K562 (cell line): ENCODE measurements at regions not wholly inside any gene's neighbourhood (a gene's known extent, or its start where the extent isn't known, plus 50 kb on each side); places are given as distances from the start of the nearest gene placed in this dataset.

Experiments used
- ATAC-seq: fragments of 200-7000 bp; cut with Tn5 transposase; 3 replicates; pipeline ENCODE4 v1.9.1; 2020; ENCODE audit warnings: moderate library complexity
- BruUV-seq: library from RNA; stranded (reverse); fragments of 400-500 nt; replicated peaks from 2 replicates; lab custom pipeline; 2021; lab: Mats Ljungman, UMichigan
- CTCF ChIA-PET: fragments of 300-600 bp; formaldehyde crosslinking; extraction: SDS; loops from one replicate; lab custom pipeline; 2021; ENCODE audit warnings: low intra/inter-chr PET ratio; lab: Yijun Ruan, JAX
- POLR2A ChIA-PET: fragments of 300-600, 350-650 bp; sonication (Branson Sonifier 250); formaldehyde crosslinking; extraction: SDS; loops from one replicate; lab custom pipeline; 2021; ENCODE audit warnings: antibody characterized with exemption, inconsistent platforms; lab: Yijun Ruan, JAX
- DNase-seq, 4 experiments: peaks; one replicate each; pipeline versions ENCODE4 v3.0.0 to v3.0.0-alpha.2; 2011 to 2018; ENCODE audit warnings: low spot score in 3 of 4, mixed read lengths in 3 of 4; ENCODE audit errors: extremely low read depth in 1 of 4
- FAIRE-seq: peaks from 2 replicates; lab custom pipeline; 2011; peaks lifted over from hg19 to GRCh38; lab: Jason Lieb, UNC
- H2AFZ ChIP-seq: 2 replicates; pipeline ENCODE4 v1.6.0; 2011; ENCODE audit warnings: low read depth, low read length, control low read depth, inconsistent platforms
- H3K27ac ChIP-seq: fragments of 200-600 bp; 3 replicates; pipeline ENCODE4 v1.8.0; 2011; ENCODE audit warnings: low read depth, mild to moderate bottlenecking, control low read depth, inconsistent platforms, low read length, moderate library complexity, mixed read lengths; ENCODE audit errors: extremely low read depth
- H3K27me3 ChIP-seq, 2 experiments: fragments of 300-600 bp in 1 of 2; 2 replicates in 1 of 2; 3 replicates in 1 of 2; pipeline versions ENCODE4 v1.6.0 to v1.8.0; 2011; ENCODE audit warnings: inconsistent platforms in 2 of 2, low read length in 2 of 2, mild to moderate bottlenecking in 1 of 2, mixed read lengths in 1 of 2, moderate library complexity in 1 of 2; ENCODE audit not compliant: control insufficient read depth in 2 of 2, insufficient read depth in 2 of 2
- H3K36me3 ChIP-seq: fragments of 300-600 bp; 3 replicates; pipeline ENCODE4 v1.8.0; 2011; ENCODE audit warnings: mild to moderate bottlenecking, low read length, inconsistent platforms; ENCODE audit not compliant: control insufficient read depth, insufficient read depth
- H3K4me1 ChIP-seq, 2 experiments: fragments of 200-600 bp in 1 of 2; replicated peaks in 1 of 2; 2 replicates in 1 of 2; 3 replicates in 1 of 2; pipeline versions ENCODE4 v1.5.1 to v1.8.0; 2011; ENCODE audit warnings: inconsistent platforms in 2 of 2, low read length in 2 of 2, mild to moderate bottlenecking in 1 of 2, mixed read lengths in 1 of 2, moderate library complexity in 1 of 2; ENCODE audit not compliant: control insufficient read depth in 2 of 2, insufficient read depth in 2 of 2
- H3K4me2 ChIP-seq: 2 replicates; pipeline ENCODE4 v1.6.1; 2011; ENCODE audit warnings: low read length, control low read depth, inconsistent platforms, mixed read lengths; ENCODE audit not compliant: insufficient read depth
- H3K4me3 ChIP-seq: fragments of 200-600 bp; sonication (generic), shearing (Covaris generic); 2 replicates; pipeline ENCODE4 v1.5.1; 2016; ENCODE audit warnings: control low read depth, inconsistent platforms
- H3K79me2 ChIP-seq: fragments of 200-600 bp; 3 replicates; pipeline ENCODE4 v1.8.0; 2011; ENCODE audit warnings: low read length, inconsistent platforms; ENCODE audit not compliant: control insufficient read depth, insufficient read depth
- H3K9ac ChIP-seq, 2 experiments: 2 replicates each; pipeline versions ENCODE4 v1.6.0 to v1.6.1; 2011; ENCODE audit warnings: low read depth in 2 of 2, low read length in 2 of 2, control low read depth in 1 of 2, inconsistent platforms in 1 of 2, mild to moderate bottlenecking in 1 of 2, mixed read lengths in 1 of 2; ENCODE audit not compliant: insufficient read depth in 1 of 2
- H3K9me1 ChIP-seq: one replicate; pipeline ENCODE4 v1.6.0; 2011; ENCODE audit warnings: inconsistent platforms, mild to moderate bottlenecking, low read length, moderate library complexity; ENCODE audit not compliant: control insufficient read depth, insufficient read depth
- H3K9me3 ChIP-seq: replicated peaks from 2 replicates; pipeline ENCODE4 v1.5.1; 2011; ENCODE audit warnings: low read depth, low read length, inconsistent platforms; ENCODE audit not compliant: control insufficient read depth, insufficient read depth
- H4K20me1 ChIP-seq: replicated peaks from 2 replicates; pipeline ENCODE4 v1.6.1; 2011; ENCODE audit warnings: low read length, inconsistent platforms, mixed read lengths; ENCODE audit not compliant: control insufficient read depth, insufficient read depth
- CBX2 ChIP-seq: fragments of 200-600 bp; sonication (generic); IDR thresholded peaks from one replicate; pipeline ENCODE4 v1.6.1; 2012; ENCODE audit warnings: mild to moderate bottlenecking, low read length, inconsistent platforms; ENCODE audit not compliant: insufficient read depth, poor library complexity, severe bottlenecking
- RBM25 ChIP-seq: fragments of 200-400 bp; formaldehyde crosslinking; IDR thresholded peaks from 2 replicates; pipeline ENCODE4 v1.6.1; 2018; ENCODE audit warnings: low read length, low read depth, moderate library complexity; ENCODE audit not compliant: severe bottlenecking
- ZNF121 ChIP-seq: sonication (generic); formaldehyde crosslinking; conservative IDR thresholded peaks from 2 replicates; pipeline ENCODE4 v1.8.0; 2022; ENCODE audit warnings: missing genetic modification reagents
- WGBS: fragments of 100-300 bp; shearing (Covaris generic); methylation state at CpG from one replicate; pipeline ENCODE4 v1.1.6; 2016; ENCODE audit warnings: low coverage, mixed read lengths; ENCODE audit not compliant: insufficient coverage; ENCODE audit errors: missing lambda C conversion rate; 5-methylcytosine and 5-hydroxymethylcytosine counted together
- in situ Hi-C: fragments of 300-500 bp; cut with MboI; formaldehyde crosslinking; loops from 4 replicates; pipeline ENCODE4 v1.15.0; 2018; ENCODE audit warnings: inconsistent platforms, mixed read lengths
- intact Hi-C: fragments of 100-400 bp; cut with micrococcal nuclease; formaldehyde crosslinking; loops from 2 replicates; pipeline ENCODE4 v1.14.2; 2022
- TF ChIP-seq, protein P1 (sequence below): fragments of 250-450 bp; sonication (Bioruptor Pico); IDR thresholded peaks from 2 replicates; pipeline ENCODE4 v1.8.0; 2021; ENCODE audit warnings: borderline replicate concordance, mild to moderate bottlenecking, moderate library complexity; ENCODE audit not compliant: poor library complexity, severe bottlenecking

DNA sequence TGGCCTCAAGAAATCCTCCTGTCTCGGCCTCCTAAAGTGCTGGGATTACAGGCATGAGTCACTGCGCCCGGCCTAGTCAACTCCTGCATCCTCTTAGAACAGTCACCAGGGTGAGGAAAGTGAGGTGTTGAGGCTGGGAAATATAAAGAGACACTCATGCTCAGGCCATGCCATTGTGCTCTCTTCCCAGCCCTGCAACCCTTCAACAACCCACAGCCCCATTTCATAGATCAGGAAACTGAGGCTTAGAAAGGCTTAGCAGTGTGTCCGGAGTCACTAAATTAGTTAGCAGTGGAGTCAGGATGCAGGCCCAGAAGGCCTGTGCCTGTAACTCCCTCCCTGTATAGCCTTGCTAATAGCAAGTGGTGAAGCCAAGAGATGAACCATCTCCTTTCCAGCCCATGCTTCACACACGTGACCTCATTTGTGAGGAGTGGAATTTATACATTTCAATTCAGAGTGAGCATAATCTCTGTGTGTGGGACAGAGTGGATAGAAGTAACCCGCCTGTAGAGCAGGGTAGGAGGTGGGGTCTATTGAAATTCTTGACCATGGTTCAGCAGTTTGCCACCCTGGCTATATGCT lies 51.7 kb upstream of the USP3 start:
- Histone ChIP-seq H4K20me1 (no peaks in the 10 kb centered on the region), H3K9me1 (no peaks in the 10 kb centered on the region), H3K9me3 (no peaks in the 10 kb centered on the region), H3K9ac (no peak overlapping the region), H3K79me2 (no peaks in the 10 kb centered on the region), H3K4me1 (no peaks in the 10 kb centered on the region; a peak in 2 of 5 replicates), H3K27ac (no peak overlapping the region), H2AFZ (no peak overlapping the region), H3K4me2 (no peak overlapping the region), H3K27me3 (no peaks in the 10 kb centered on the region; a peak in 1 of 5 replicates), H3K36me3 (no peaks in the 10 kb centered on the region), H3K4me3 (no peak overlapping the region)
- ATAC-seq (no peak), FAIRE-seq (no peak), DNase-seq (no peak)
- TF ChIP-seq RBM25, result peak; percentile 58
- TF ChIP-seq, protein P1, sequence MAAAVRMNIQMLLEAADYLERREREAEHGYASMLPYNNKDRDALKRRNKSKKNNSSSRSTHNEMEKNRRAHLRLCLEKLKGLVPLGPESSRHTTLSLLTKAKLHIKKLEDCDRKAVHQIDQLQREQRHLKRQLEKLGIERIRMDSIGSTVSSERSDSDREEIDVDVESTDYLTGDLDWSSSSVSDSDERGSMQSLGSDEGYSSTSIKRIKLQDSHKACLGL (CRISPR knock-in tag), result no peak
- in situ Hi-C loops (loop anchor here (25.0 kb wide), 1 partner anchor 610 kb away; no protein-coding TSS in a partner anchor), intact Hi-C loops (no loop called here)
- ChIA-PET CTCF (no interaction called here), POLR2A (interaction anchor here (0.5 kb wide), 1 partner anchor 386 kb away, joined by 3 read pairs; no protein-coding TSS in a partner anchor)
- WGBS, result 56% methylated on average over 6 of the region's 6 CpGs
- BruUV-seq, result no TSS peak

DNA sequence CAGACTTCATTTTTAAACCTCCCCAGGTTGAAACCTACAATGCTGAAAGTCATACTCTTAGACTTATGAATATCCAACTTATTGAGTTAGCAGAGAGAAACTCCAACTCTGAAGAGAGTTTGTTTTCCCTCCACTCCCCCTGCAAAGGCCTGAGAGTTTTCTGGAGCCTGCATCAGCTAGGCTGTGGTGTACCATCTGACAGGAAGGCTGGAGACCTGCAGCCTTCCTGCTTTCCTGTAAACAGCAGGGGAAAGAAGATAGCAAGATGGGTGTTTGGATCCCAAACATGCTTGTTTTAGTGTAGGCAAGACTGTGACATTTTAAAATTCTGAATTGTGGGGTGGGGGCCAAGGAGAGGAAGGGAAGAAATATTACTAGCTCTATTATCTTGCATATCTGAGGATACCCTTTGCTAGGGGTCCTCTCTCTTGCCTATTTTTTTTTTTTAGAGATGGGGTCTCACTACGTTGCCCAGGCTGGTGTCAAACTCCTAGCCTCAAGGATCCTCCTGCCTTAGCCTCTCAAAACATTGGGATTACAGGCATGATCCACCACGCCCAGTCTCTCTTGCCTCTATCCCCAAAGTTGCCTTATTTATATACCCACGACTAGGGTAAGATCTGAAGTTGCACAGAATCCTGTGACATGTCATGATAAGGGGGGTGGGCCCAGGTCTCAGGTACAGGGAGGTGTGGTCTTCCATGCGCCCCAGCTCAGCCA lies 51.0 kb upstream of the USP3 start:
- ATAC-seq, result no peak
- Histone ChIP-seq H3K4me1 (no peaks in the 10 kb centered on the region; a peak in 1 of 5 replicates), H3K27me3 (no peaks in the 10 kb centered on the region; a peak in 1 of 5 replicates), H3K79me2 (no peaks in the 10 kb centered on the region), H3K36me3 (no peaks in the 10 kb centered on the region), H3K9me1 (no peaks in the 10 kb centered on the region), H3K4me2 (no peak overlapping the region), H3K9me3 (no peaks in the 10 kb centered on the region), H3K27ac (no peak overlapping the region), H2AFZ (no peak overlapping the region), H3K9ac (no peak overlapping the region), H4K20me1 (no peaks in the 10 kb centered on the region), H3K4me3 (no peak overlapping the region)
- TF ChIP-seq RBM25 (peak; percentile 25), CBX2 (no peak), ZNF121 (CRISPR knock-in tag) (peak; percentile 53; the same call in 1 of the 2 replicates)
- in situ Hi-C loops, result loop anchor here (25.0 kb wide), 1 partner anchor 609 kb away; no protein-coding TSS in a partner anchor
- CTCF ChIA-PET, result no interaction called here
- no TSS peak for BruUV-seq
- intact Hi-C loops, result no loop called here
- 19% methylated on average over 4 of the region's 4 CpGs for WGBS
- FAIRE-seq, result no peak
- no peak for DNase-seq
- POLR2A ChIA-PET, result no interaction called here
